Neuronal stem cell (in vitro differentiated cells): ENCODE measurements at regions not wholly inside any gene's neighbourhood (a gene's known extent, or its start where the extent isn't known, plus 50 kb on each side); places are given as distances from the start of the nearest gene placed in this dataset.
"Not testable (repeated sequence)": the region's sequence is repeated elsewhere in the genome, so short reads cannot be mapped to it uniquely, and the experiment has no call there.

ENCODE experiments used
- DNase-seq: peaks from one replicate; pipeline ENCODE4 v3.0.0-alpha.2; 2013; ENCODE audit warnings: low spot score
- H2AFZ ChIP-seq: one replicate; pipeline ENCODE4 v1.6.1; 2013; ENCODE audit warnings: mild to moderate bottlenecking, low read length, inconsistent platforms
- H2AK5ac ChIP-seq: 2 replicates; pipeline ENCODE4 v1.6.1; 2013; ENCODE audit warnings: low read depth, mild to moderate bottlenecking, inconsistent platforms, low read length, moderate library complexity, mixed read lengths
- H2BK120ac ChIP-seq: 2 replicates; pipeline ENCODE4 v1.6.1; 2013; ENCODE audit warnings: low read depth, mild to moderate bottlenecking, inconsistent platforms, low read length, moderate library complexity, mixed read lengths
- H2BK12ac ChIP-seq: one replicate; pipeline ENCODE4 v1.6.1; 2013; ENCODE audit warnings: low read length, inconsistent platforms
- H2BK15ac ChIP-seq: 2 replicates; pipeline ENCODE4 v1.6.1; 2013; ENCODE audit warnings: mild to moderate bottlenecking, low read length, inconsistent platforms, mixed read lengths
- H2BK5ac ChIP-seq: one replicate; pipeline ENCODE4 v1.6.1; 2013; ENCODE audit warnings: inconsistent platforms, mild to moderate bottlenecking, low read length, moderate library complexity
- H3K14ac ChIP-seq: one replicate; pipeline ENCODE4 v1.6.1; 2013; ENCODE audit warnings: low read length, inconsistent platforms
- H3K18ac ChIP-seq: 2 replicates; pipeline ENCODE4 v1.6.1; 2013; ENCODE audit warnings: low read length, inconsistent platforms
- H3K23ac ChIP-seq: 2 replicates; pipeline ENCODE4 v1.6.1; 2013; ENCODE audit warnings: low read depth, mild to moderate bottlenecking, mixed read lengths, low read length, inconsistent platforms; ENCODE audit not compliant: poor library complexity
- H3K27ac ChIP-seq: replicated peaks from 3 replicates; pipeline ENCODE4 v1.5.1; 2013; ENCODE audit warnings: low read length, inconsistent platforms
- H3K27me3 ChIP-seq, 3 experiments: 2 replicates each; pipeline ENCODE4 v1.6.1; 2013; ENCODE audit warnings: low read length in 3 of 3, mild to moderate bottlenecking in 2 of 3, inconsistent platforms in 1 of 3, low read depth in 1 of 3, mixed read lengths in 1 of 3, moderate library complexity in 1 of 3; ENCODE audit not compliant: control insufficient read depth in 3 of 3, insufficient read depth in 3 of 3
- H3K36me3 ChIP-seq, 2 donors: replicated peaks in 1 of 2; 2 replicates each; pipeline ENCODE4 v1.6.1; 2013; ENCODE audit warnings: low read length in 2 of 2; ENCODE audit not compliant: control insufficient read depth in 2 of 2, insufficient read depth in 2 of 2
- H3K4ac ChIP-seq: 2 replicates; pipeline ENCODE4 v1.6.1; 2013; ENCODE audit warnings: inconsistent platforms, mild to moderate bottlenecking, low read length, moderate library complexity
- H3K4me1 ChIP-seq, 2 donors: 1 replicate in 1 of 2; 2 replicates in 1 of 2; pipeline ENCODE4 v1.6.1; 2013; ENCODE audit warnings: low read length in 2 of 2, low read depth in 1 of 2; ENCODE audit not compliant: control insufficient read depth in 2 of 2, insufficient read depth in 1 of 2
- H3K4me2 ChIP-seq: one replicate; pipeline ENCODE4 v1.6.1; 2013; ENCODE audit warnings: mild to moderate bottlenecking, low read length, inconsistent platforms; ENCODE audit not compliant: insufficient read depth, poor library complexity, severe bottlenecking
- H3K4me3 ChIP-seq, 2 donors: 2 replicates each; pipeline ENCODE4 v1.5.1; 2013; ENCODE audit warnings: low read length in 2 of 2, mild to moderate bottlenecking in 2 of 2, inconsistent platforms in 1 of 2, moderate library complexity in 1 of 2
- H3K79me1 ChIP-seq: one replicate; pipeline ENCODE4 v1.6.1; 2013; ENCODE audit warnings: low read depth, mild to moderate bottlenecking, inconsistent platforms, low read length, moderate library complexity
- H3K9ac ChIP-seq: one replicate; pipeline ENCODE4 v1.6.1; 2013; ENCODE audit warnings: mild to moderate bottlenecking, low read depth, low read length, inconsistent platforms; ENCODE audit not compliant: poor library complexity
- H3K9me3 ChIP-seq, 2 donors: replicated peaks in 1 of 2; 2 replicates each; pipeline versions ENCODE3 to v1.6.1; 2013; ENCODE audit warnings: low read length in 2 of 2, mild to moderate bottlenecking in 2 of 2, inconsistent platforms in 1 of 2, low read depth in 1 of 2, mixed read lengths in 1 of 2, moderate library complexity in 1 of 2; ENCODE audit not compliant: control insufficient read depth in 2 of 2, insufficient read depth in 1 of 2
- H4K8ac ChIP-seq: one replicate; pipeline ENCODE4 v1.6.1; 2013; ENCODE audit warnings: low read depth, mild to moderate bottlenecking, inconsistent platforms, low read length, moderate library complexity
- H4K91ac ChIP-seq: one replicate; pipeline ENCODE4 v1.6.1; 2013; ENCODE audit warnings: low read length, low read depth, mild to moderate bottlenecking, inconsistent platforms; ENCODE audit not compliant: poor library complexity
- WGBS, 2 donors: extraction: QIAGEN DNeasy Blood & Tissue Kit; methylation state at CpG; one replicate each; pipeline ENCODE4 v1.1.7; 2013; ENCODE audit warnings: missing lambda C conversion rate in 2 of 2, mixed read lengths in 1 of 2; ENCODE audit not compliant: insufficient read length in 2 of 2, insufficient replicate concordance in 1 of 2; ENCODE audit errors: extremely low coverage in 2 of 2; 5-methylcytosine and 5-hydroxymethylcytosine counted together

DNA sequence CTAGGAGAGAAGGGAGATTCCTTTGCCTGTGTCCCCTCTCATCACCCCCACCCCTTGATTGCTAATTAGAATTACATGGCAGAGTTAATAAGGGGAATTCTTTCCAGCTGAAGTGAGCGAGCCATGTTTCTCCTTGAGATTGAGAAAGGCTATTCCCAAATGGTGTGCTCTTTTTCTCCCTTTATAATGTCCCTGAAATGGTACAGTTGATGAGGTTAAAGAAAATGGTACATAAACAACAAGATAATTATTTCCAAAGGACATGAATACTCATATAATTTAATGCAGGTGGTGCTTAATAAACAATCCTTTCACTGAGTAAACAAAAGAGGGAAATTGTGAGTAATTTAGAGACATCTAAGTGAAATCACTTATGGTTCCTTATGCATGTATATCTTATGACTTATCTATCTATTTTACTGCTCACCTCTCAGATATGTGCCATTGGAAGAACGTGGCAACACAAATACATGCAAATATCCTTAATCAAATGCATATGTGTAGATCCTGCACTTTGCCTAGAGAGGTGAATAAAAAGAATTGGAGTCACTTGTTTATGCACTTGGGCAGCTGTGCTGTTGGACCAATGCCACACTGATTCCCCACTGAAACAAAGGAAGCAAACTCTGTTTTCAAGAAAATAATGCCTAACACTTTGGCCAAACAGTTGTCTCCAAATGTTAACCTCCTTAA is 106.6 kb upstream of the WDR44 start:
- H2BK5ac ChIP-seq = no peak overlapping the region
- H3K23ac ChIP-seq = no peak overlapping the region
- H4K8ac ChIP-seq = no peak overlapping the region
- H2BK120ac ChIP-seq = no peak overlapping the region
- H3K9ac ChIP-seq = no peak overlapping the region
- H3K36me3 ChIP-seq = no peaks in the 10 kb centered on the region
- H3K4ac ChIP-seq = no peak overlapping the region
- H3K27me3 ChIP-seq = no peaks in the 10 kb centered on the region
- H2AK5ac ChIP-seq = no peak overlapping the region
- no peak overlapping the region for H3K4me2 ChIP-seq
- H3K18ac ChIP-seq = no peak overlapping the region
- H2AFZ ChIP-seq = no peak overlapping the region
- WGBS, 2 donors = no CpG with 5 or more reads among the region's 2 CpGs
- no peaks in the 10 kb centered on the region for H3K4me1 ChIP-seq
- H3K4me3 ChIP-seq = no peak overlapping the region
- no peak overlapping the region for H2BK12ac ChIP-seq
- H3K14ac ChIP-seq = no peak overlapping the region
- H3K79me1 ChIP-seq = no peaks in the 10 kb centered on the region
- no peak overlapping the region for H3K27ac ChIP-seq
- no peak overlapping the region for H2BK15ac ChIP-seq
- no peak overlapping the region for H4K91ac ChIP-seq
- no peaks in the 10 kb centered on the region for H3K9me3 ChIP-seq
- DNase-seq = no peak

- Histone ChIP-seq H3K4me1 (no peaks in the 10 kb centered on the region), H2BK5ac (no peak overlapping the region), H3K27ac (no peak overlapping the region), H2AK5ac (no peak overlapping the region), H3K9me3 (no peaks in the 10 kb centered on the region), H4K8ac (no peak overlapping the region), H2BK15ac (no peak overlapping the region), H3K36me3 (no peaks in the 10 kb centered on the region), H3K79me1 (no peaks in the 10 kb centered on the region), H4K91ac (no peak overlapping the region), H3K4me2 (no peak overlapping the region), H2BK12ac (no peak overlapping the region), H3K23ac (no peak overlapping the region), H2AFZ (no peak overlapping the region), H3K4me3 (no peak overlapping the region), H3K14ac (no peak overlapping the region), H3K18ac (no peak overlapping the region), H2BK120ac (no peak overlapping the region), H3K4ac (no peak overlapping the region), H3K9ac (no peak overlapping the region), H3K27me3 (no peaks in the 10 kb centered on the region)
- no peak for DNase-seq
- no CpG with 5 or more reads among the region's 6 CpGs for WGBS, 2 donors
These were observed 105.8 kb upstream of the WDR44 start for GRCh38 chrX:118239913-118240698.

DNA sequence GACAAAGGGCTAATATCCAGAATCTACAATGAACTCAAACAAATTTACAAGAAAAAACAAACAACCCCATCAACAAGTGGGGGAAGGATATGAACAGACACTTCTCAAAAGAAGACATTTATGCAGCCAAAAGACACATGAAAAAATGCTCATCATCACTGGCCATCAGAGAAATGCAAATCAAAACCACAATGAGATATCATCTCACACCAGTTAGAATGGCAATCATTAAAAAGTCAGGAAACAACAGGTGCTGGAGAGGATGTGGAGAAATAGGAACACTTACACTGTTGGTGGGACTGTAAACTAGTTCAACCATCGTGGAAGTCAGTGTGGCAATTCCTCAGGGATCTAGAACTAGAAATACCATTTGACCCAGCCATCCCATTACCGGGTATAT is 98.9 kb upstream of the WDR44 start:
- not testable (repeated sequence) for H3K27me3 ChIP-seq, H2BK12ac ChIP-seq, H3K4ac ChIP-seq, H4K91ac ChIP-seq, H3K9me3 ChIP-seq, H2BK120ac ChIP-seq, H2AFZ ChIP-seq, H3K14ac ChIP-seq, H2BK5ac ChIP-seq, H3K36me3 ChIP-seq, H2AK5ac ChIP-seq, H3K4me2 ChIP-seq, H3K4me3 ChIP-seq, H4K8ac ChIP-seq, H3K23ac ChIP-seq, H3K79me1 ChIP-seq, DNase-seq, H3K4me1 ChIP-seq, H2BK15ac ChIP-seq, H3K9ac ChIP-seq, H3K18ac ChIP-seq, H3K27ac ChIP-seq
- WGBS, 2 donors = no CpG with 5 or more reads among the region's 2 CpGs

DNA sequence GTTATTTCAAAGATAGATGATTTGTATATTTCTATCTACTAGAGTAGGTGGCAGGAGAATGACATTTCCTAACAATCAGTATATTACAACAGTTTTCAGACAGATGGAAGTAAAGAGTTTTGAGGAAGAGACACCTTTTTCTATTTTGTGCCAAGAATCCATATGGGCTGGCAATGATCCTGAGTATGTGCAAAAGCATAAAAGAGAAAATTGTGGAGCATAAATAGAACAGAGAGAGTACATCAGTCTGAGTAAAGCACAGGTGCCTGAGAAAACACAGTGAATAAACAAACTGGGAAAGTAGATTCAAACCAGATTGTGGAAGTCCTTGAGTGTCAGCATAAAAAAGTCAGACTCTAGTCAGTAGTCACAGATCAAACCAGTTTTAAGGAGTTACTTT is 96.8 kb upstream of the WDR44 start:
- H2BK5ac ChIP-seq = no peak overlapping the region
- H3K4me3 ChIP-seq = no peak overlapping the region
- no peaks in the 10 kb centered on the region for H3K9me3 ChIP-seq
- H3K27me3 ChIP-seq = no peaks in the 10 kb centered on the region
- no peaks in the 10 kb centered on the region for H3K79me1 ChIP-seq
- H2BK120ac ChIP-seq = no peak overlapping the region
- no peak overlapping the region for H3K18ac ChIP-seq
- no peak overlapping the region for H3K4ac ChIP-seq
- no peak overlapping the region for H3K9ac ChIP-seq
- H4K91ac ChIP-seq = no peak overlapping the region
- no peak overlapping the region for H3K14ac ChIP-seq
- no peak overlapping the region for H2AFZ ChIP-seq
- H3K36me3 ChIP-seq = no peaks in the 10 kb centered on the region
- no peak overlapping the region for H2AK5ac ChIP-seq
- no peak overlapping the region for H3K27ac ChIP-seq
- no peak overlapping the region for H3K23ac ChIP-seq
- H2BK15ac ChIP-seq = no peak overlapping the region
- H3K4me2 ChIP-seq = no peak overlapping the region
- no peak for DNase-seq
- no peak overlapping the region for H4K8ac ChIP-seq
- no peaks in the 10 kb centered on the region for H3K4me1 ChIP-seq
- H2BK12ac ChIP-seq = no peak overlapping the region
